ENCODE measurements at regions not wholly inside any gene's neighbourhood (a gene's known extent, or its start where the extent isn't known, plus 50 kb on each side); places are given as distances from the start of the nearest gene placed in this dataset.

GRCh38 chr12:59142183-59142790 is 222.0 kb upstream of the LRIG3 start:
- DNase-seq: no peak
- ATAC-seq: no peak
- TF ChIP-seq CTCF (IDR thresholded peaks at IDR 0.05) (no peak), POLR2A (IDR thresholded peaks at IDR 0.05) (no peak)
- Histone ChIP-seq H3K27ac (no peak overlapping the region), H3K9me3 (no peaks in the 10 kb centered on the region), H3K36me3 (no peaks in the 10 kb centered on the region), H3K27me3 (no peaks in the 10 kb centered on the region), H3K4me3 (no peak overlapping the region), H3K4me1 (no peaks in the 10 kb centered on the region)
- intact Hi-C loops (cut with DNase I): no loop called here
- 60% methylated on average over 4 of the region's 4 CpGs for WGBS (ENCODE audit: insufficient coverage, low coverage, low lambda C conversion rate, missing lambda C conversion rate)

GRCh38 chr12:59134750-59135149 is 214.4 kb upstream of the LRIG3 start:
- H3K4me1 ChIP-seq: no peaks in the 10 kb centered on the region
- TF ChIP-seq CTCF (IDR thresholded peaks at IDR 0.05): no peak
- H3K4me3 ChIP-seq: no peak overlapping the region
- no peaks in the 10 kb centered on the region for H3K27me3 ChIP-seq
- no peaks in the 10 kb centered on the region for H3K9me3 ChIP-seq
- ATAC-seq (peak; percentile 38 to 84 (median 60)), DNase-seq (peak; percentile 22 to 57 (median 51))
- no peaks in the 10 kb centered on the region for H3K36me3 ChIP-seq
- intact Hi-C loops (cut with DNase I): no loop called here
- 8% methylated on average over 2 of the region's 2 CpGs for WGBS (ENCODE audit: insufficient coverage, low coverage, low lambda C conversion rate, missing lambda C conversion rate)
- H3K27ac ChIP-seq: no peak overlapping the region

- ATAC-seq (no peak), DNase-seq (no peak)
- TF ChIP-seq CTCF (IDR thresholded peaks at IDR 0.05): no peak
- TF ChIP-seq POLR2A (IDR thresholded peaks at IDR 0.05): no peak
- intact Hi-C loops (cut with DNase I): no loop called here
- Histone ChIP-seq H3K36me3 (no peaks in the 10 kb centered on the region), H3K9me3 (no peaks in the 10 kb centered on the region), H3K27ac (no peak overlapping the region), H3K27me3 (no peaks in the 10 kb centered on the region), H3K4me1 (no peaks in the 10 kb centered on the region), H3K4me3 (no peak overlapping the region)
- 73% methylated on average over 3 of the region's 3 CpGs for WGBS (ENCODE audit: insufficient coverage, low coverage, low lambda C conversion rate, missing lambda C conversion rate)
Observed at GRCh38 chr12:59131462-59131861, 211.2 kb upstream of the LRIG3 start.

- 56% methylated on average over 3 of the region's 3 CpGs for WGBS (ENCODE audit: insufficient coverage, low coverage, low lambda C conversion rate, missing lambda C conversion rate)
Observed at GRCh38 chr12:59122784-59123183, 202.5 kb upstream of the LRIG3 start.

More at GRCh38 chr12:59122784-59123183, 202.5 kb upstream of the LRIG3 start:
- intact Hi-C loops (cut with DNase I): no loop called here
- Histone ChIP-seq H3K27me3 (no peaks in the 10 kb centered on the region), H3K9me3 (no peaks in the 10 kb centered on the region), H3K36me3 (no peaks in the 10 kb centered on the region), H3K27ac (no peak overlapping the region), H3K4me3 (no peak overlapping the region), H3K4me1 (no peaks in the 10 kb centered on the region)
- DNase-seq: no peak
- no peak for ATAC-seq
- TF ChIP-seq POLR2A (IDR thresholded peaks at IDR 0.05) (no peak), CTCF (IDR thresholded peaks at IDR 0.05) (no peak)

Measured in right lobe of liver (tissue), 6 donors.